HAP-1 (cell line): ENCODE measurements at regions not wholly inside any gene's neighbourhood (a gene's known extent, or its start where the extent isn't known, plus 50 kb on each side); places are given as distances from the start of the nearest gene placed in this dataset.

ENCODE experiments used
- DNase-seq, 2 experiments: peaks; one replicate each; pipeline ENCODE4 v3.0.0-alpha.2; 2016 to 2020; ENCODE audit warnings: low spot score in 2 of 2
- H3K27me3 ChIP-seq: fragments of 250-450 bp; sonication (Bioruptor Pico); 2 replicates; pipeline ENCODE4 v1.5.1; 2020; ENCODE audit warnings: low read depth, mild to moderate bottlenecking, moderate library complexity
- H3K36me3 ChIP-seq: fragments of 250-450 bp; sonication (Bioruptor Pico); replicated peaks from 2 replicates; pipeline ENCODE4 v1.5.1; 2020; ENCODE audit warnings: mild to moderate bottlenecking
- H3K4me1 ChIP-seq: fragments of 250-450 bp; sonication (Bioruptor Pico); 2 replicates; pipeline ENCODE4 v1.5.1; 2020; ENCODE audit warnings: mild to moderate bottlenecking
- H3K4me3 ChIP-seq: fragments of 250-450 bp; sonication (Bioruptor Pico); 2 replicates; pipeline ENCODE4 v1.5.1; 2020; ENCODE audit warnings: mild to moderate bottlenecking, moderate library complexity
- H3K9me3 ChIP-seq: fragments of 250-450 bp; sonication (Bioruptor Pico); 2 replicates; pipeline ENCODE4 v1.5.1; 2020; ENCODE audit warnings: mild to moderate bottlenecking, moderate library complexity
- in situ Hi-C: fragments of 300-500 bp; cut with MboI; formaldehyde crosslinking; loops from 3 replicates; pipeline ENCODE4 v1.14.3; 2020; ENCODE audit warnings: low sequenced_read_pairs, inconsistent platforms, mixed read lengths

- in situ Hi-C loops = no loop called here
- Histone ChIP-seq H3K4me1 (no peaks in the 10 kb centered on the region), H3K9me3 (no peaks in the 10 kb centered on the region), H3K4me3 (no peak overlapping the region), H3K36me3 (no peaks in the 10 kb centered on the region), H3K27me3 (no peaks in the 10 kb centered on the region)
- DNase-seq = no peak
These were observed 458.6 kb downstream of the ZSWIM6 start for GRCh38 chr5:61790678-61791077.

GRCh38 chr5:61796773-61797172 is 464.7 kb downstream of the ZSWIM6 start:
- Histone ChIP-seq H3K4me3 (no peak overlapping the region), H3K36me3 (no peaks in the 10 kb centered on the region), H3K9me3 (no peaks in the 10 kb centered on the region), H3K4me1 (no peaks in the 10 kb centered on the region), H3K27me3 (no peaks in the 10 kb centered on the region)
- DNase-seq = no peak
- in situ Hi-C loops = no loop called here

GRCh38 chr5:61800450-61800849 is 468.4 kb downstream of the ZSWIM6 start:
- DNase-seq = no peak
- Histone ChIP-seq H3K9me3 (no peaks in the 10 kb centered on the region), H3K27me3 (no peaks in the 10 kb centered on the region), H3K36me3 (no peaks in the 10 kb centered on the region), H3K4me1 (no peaks in the 10 kb centered on the region), H3K4me3 (no peak overlapping the region)
- in situ Hi-C loops = no loop called here

- in situ Hi-C loops = no loop called here
- Histone ChIP-seq H3K36me3 (no peaks in the 10 kb centered on the region), H3K27me3 (no peaks in the 10 kb centered on the region), H3K4me3 (no peak overlapping the region), H3K9me3 (no peaks in the 10 kb centered on the region), H3K4me1 (no peaks in the 10 kb centered on the region)
- no peak for DNase-seq
These were observed 469.1 kb downstream of the ZSWIM6 start for GRCh38 chr5:61801174-61801573.

GRCh38 chr5:61802456-61802855 is 470.4 kb downstream of the ZSWIM6 start:
- in situ Hi-C loops = no loop called here
- DNase-seq = no peak
- no peaks in the 10 kb centered on the region for H3K4me1 ChIP-seq
- no peaks in the 10 kb centered on the region for H3K36me3 ChIP-seq
- no peaks in the 10 kb centered on the region for H3K9me3 ChIP-seq
- H3K4me3 ChIP-seq = no peak overlapping the region
- H3K27me3 ChIP-seq = no peaks in the 10 kb centered on the region

GRCh38 chr5:61805101-61805500 is 473.0 kb downstream of the ZSWIM6 start:
- H3K9me3 ChIP-seq = no peaks in the 10 kb centered on the region
- no peak for DNase-seq
- no peaks in the 10 kb centered on the region for H3K27me3 ChIP-seq
- H3K4me3 ChIP-seq = no peak overlapping the region
- no peaks in the 10 kb centered on the region for H3K36me3 ChIP-seq
- H3K4me1 ChIP-seq = no peaks in the 10 kb centered on the region
- in situ Hi-C loops = no loop called here

- Histone ChIP-seq H3K4me3 (no peak overlapping the region), H3K4me1 (no peaks in the 10 kb centered on the region), H3K27me3 (no peaks in the 10 kb centered on the region), H3K9me3 (no peaks in the 10 kb centered on the region), H3K36me3 (no peaks in the 10 kb centered on the region)
- DNase-seq = no peak
- in situ Hi-C loops = no loop called here
These were observed 474.5 kb downstream of the ZSWIM6 start for GRCh38 chr5:61806491-61807020.

GRCh38 chr5:61808091-61808490 is 476.0 kb downstream of the ZSWIM6 start:
- no peaks in the 10 kb centered on the region for H3K4me1 ChIP-seq
- in situ Hi-C loops = no loop called here
- H3K36me3 ChIP-seq = no peaks in the 10 kb centered on the region
- H3K4me3 ChIP-seq = no peak overlapping the region
- DNase-seq = no peak
- no peaks in the 10 kb centered on the region for H3K27me3 ChIP-seq
- no peaks in the 10 kb centered on the region for H3K9me3 ChIP-seq

- H3K4me3 ChIP-seq = no peak overlapping the region
- no peaks in the 10 kb centered on the region for H3K4me1 ChIP-seq
- no peaks in the 10 kb centered on the region for H3K27me3 ChIP-seq
- in situ Hi-C loops = no loop called here
- no peak for DNase-seq
- H3K9me3 ChIP-seq = no peaks in the 10 kb centered on the region
- H3K36me3 ChIP-seq = no peaks in the 10 kb centered on the region
These were observed 476.9 kb downstream of the ZSWIM6 start for GRCh38 chr5:61808909-61809308.

GRCh38 chr5:61809651-61810050 is 477.6 kb downstream of the ZSWIM6 start:
- H3K9me3 ChIP-seq = no peaks in the 10 kb centered on the region
- in situ Hi-C loops = no loop called here
- no peaks in the 10 kb centered on the region for H3K4me1 ChIP-seq
- H3K27me3 ChIP-seq = no peaks in the 10 kb centered on the region
- DNase-seq = no peak
- no peaks in the 10 kb centered on the region for H3K36me3 ChIP-seq
- H3K4me3 ChIP-seq = no peak overlapping the region

GRCh38 chr5:61811052-61811451 is 479.0 kb downstream of the ZSWIM6 start:
- Histone ChIP-seq H3K9me3 (no peaks in the 10 kb centered on the region), H3K36me3 (no peaks in the 10 kb centered on the region), H3K4me3 (no peak overlapping the region), H3K27me3 (no peaks in the 10 kb centered on the region), H3K4me1 (no peaks in the 10 kb centered on the region)
- DNase-seq = no peak
- in situ Hi-C loops = no loop called here

- H3K36me3 ChIP-seq = no peaks in the 10 kb centered on the region
- H3K4me3 ChIP-seq = no peak overlapping the region
- in situ Hi-C loops = no loop called here
- H3K27me3 ChIP-seq = no peaks in the 10 kb centered on the region
- H3K9me3 ChIP-seq = no peaks in the 10 kb centered on the region
- DNase-seq = no peak
- no peaks in the 10 kb centered on the region for H3K4me1 ChIP-seq
These were observed 481.3 kb downstream of the ZSWIM6 start for GRCh38 chr5:61813361-61813760.

GRCh38 chr5:61815339-61815738 is 483.3 kb downstream of the ZSWIM6 start:
- Histone ChIP-seq H3K9me3 (no peaks in the 10 kb centered on the region), H3K4me1 (no peaks in the 10 kb centered on the region), H3K4me3 (no peak overlapping the region), H3K36me3 (no peaks in the 10 kb centered on the region), H3K27me3 (no peaks in the 10 kb centered on the region)
- DNase-seq = no peak
- in situ Hi-C loops = no loop called here

GRCh38 chr5:61816146-61816545 is 484.1 kb downstream of the ZSWIM6 start:
- DNase-seq = no peak
- Histone ChIP-seq H3K36me3 (no peaks in the 10 kb centered on the region), H3K27me3 (no peaks in the 10 kb centered on the region), H3K4me1 (0 out of 2 replicates have a peak, but pooled peaks cover 2% of the 10 kb centered on the region), H3K9me3 (no peaks in the 10 kb centered on the region), H3K4me3 (no peak overlapping the region)
- in situ Hi-C loops = no loop called here
